ENCODE measurements at regions not wholly inside any gene's neighbourhood (a gene's known extent, or its start where the extent isn't known, plus 50 kb on each side); places are given as distances from the start of the nearest gene placed in this dataset.

DNA sequence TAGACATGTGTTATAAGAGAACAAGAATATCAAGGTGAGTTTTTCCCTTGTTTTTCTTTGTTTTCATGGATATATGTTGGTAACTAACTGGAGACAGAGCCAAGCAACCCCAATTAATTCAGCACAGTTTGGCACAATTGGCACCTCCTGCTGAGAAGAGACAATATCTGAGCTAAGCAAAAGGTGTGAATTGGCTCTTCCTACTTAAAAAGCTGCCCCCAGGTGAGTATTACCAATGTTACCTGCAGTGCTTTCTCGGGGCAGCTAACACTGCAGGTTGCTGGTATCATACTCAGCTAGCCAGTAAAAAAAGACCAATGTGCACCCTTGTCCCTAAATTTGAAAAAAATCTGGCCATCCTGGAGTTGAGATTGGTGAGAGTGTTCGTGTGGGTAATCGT lies 871.2 kb upstream of the TENM3 start:
- TF ChIP-seq, protein P1, sequence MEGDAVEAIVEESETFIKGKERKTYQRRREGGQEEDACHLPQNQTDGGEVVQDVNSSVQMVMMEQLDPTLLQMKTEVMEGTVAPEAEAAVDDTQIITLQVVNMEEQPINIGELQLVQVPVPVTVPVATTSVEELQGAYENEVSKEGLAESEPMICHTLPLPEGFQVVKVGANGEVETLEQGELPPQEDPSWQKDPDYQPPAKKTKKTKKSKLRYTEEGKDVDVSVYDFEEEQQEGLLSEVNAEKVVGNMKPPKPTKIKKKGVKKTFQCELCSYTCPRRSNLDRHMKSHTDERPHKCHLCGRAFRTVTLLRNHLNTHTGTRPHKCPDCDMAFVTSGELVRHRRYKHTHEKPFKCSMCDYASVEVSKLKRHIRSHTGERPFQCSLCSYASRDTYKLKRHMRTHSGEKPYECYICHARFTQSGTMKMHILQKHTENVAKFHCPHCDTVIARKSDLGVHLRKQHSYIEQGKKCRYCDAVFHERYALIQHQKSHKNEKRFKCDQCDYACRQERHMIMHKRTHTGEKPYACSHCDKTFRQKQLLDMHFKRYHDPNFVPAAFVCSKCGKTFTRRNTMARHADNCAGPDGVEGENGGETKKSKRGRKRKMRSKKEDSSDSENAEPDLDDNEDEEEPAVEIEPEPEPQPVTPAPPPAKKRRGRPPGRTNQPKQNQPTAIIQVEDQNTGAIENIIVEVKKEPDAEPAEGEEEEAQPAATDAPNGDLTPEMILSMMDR (IDR thresholded peaks at IDR 0.05; ENCODE audit: insufficient read depth, low read length) = no peak
- TF ChIP-seq POLR2AphosphoS5 (IDR thresholded peaks at IDR 0.05; ENCODE audit: low read depth) = no peak
- no peak for TF ChIP-seq GABPA (IDR thresholded peaks at IDR 0.05; ENCODE audit: low read depth)
- TF ChIP-seq, protein P2, sequence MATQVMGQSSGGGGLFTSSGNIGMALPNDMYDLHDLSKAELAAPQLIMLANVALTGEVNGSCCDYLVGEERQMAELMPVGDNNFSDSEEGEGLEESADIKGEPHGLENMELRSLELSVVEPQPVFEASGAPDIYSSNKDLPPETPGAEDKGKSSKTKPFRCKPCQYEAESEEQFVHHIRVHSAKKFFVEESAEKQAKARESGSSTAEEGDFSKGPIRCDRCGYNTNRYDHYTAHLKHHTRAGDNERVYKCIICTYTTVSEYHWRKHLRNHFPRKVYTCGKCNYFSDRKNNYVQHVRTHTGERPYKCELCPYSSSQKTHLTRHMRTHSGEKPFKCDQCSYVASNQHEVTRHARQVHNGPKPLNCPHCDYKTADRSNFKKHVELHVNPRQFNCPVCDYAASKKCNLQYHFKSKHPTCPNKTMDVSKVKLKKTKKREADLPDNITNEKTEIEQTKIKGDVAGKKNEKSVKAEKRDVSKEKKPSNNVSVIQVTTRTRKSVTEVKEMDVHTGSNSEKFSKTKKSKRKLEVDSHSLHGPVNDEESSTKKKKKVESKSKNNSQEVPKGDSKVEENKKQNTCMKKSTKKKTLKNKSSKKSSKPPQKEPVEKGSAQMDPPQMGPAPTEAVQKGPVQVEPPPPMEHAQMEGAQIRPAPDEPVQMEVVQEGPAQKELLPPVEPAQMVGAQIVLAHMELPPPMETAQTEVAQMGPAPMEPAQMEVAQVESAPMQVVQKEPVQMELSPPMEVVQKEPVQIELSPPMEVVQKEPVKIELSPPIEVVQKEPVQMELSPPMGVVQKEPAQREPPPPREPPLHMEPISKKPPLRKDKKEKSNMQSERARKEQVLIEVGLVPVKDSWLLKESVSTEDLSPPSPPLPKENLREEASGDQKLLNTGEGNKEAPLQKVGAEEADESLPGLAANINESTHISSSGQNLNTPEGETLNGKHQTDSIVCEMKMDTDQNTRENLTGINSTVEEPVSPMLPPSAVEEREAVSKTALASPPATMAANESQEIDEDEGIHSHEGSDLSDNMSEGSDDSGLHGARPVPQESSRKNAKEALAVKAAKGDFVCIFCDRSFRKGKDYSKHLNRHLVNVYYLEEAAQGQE (IDR thresholded peaks at IDR 0.05; ENCODE audit: insufficient replicate concordance, low read depth) = no peak
- TF ChIP-seq SPI1 (IDR thresholded peaks at IDR 0.05; ENCODE audit: borderline replicate concordance, low read depth) = no peak
- no peak for DNase-seq (ENCODE audit: low read depth in 1 of 2, low spot score in 1 of 2)
- Histone ChIP-seq H3K4me3 (replicated peaks; ENCODE audit: insufficient read depth, low read length) (no peak overlapping the region), H3K27me3 (ENCODE audit: insufficient read depth, poor library complexity, severe bottlenecking) (no peaks in the 10 kb centered on the region), H3K27ac (replicated peaks) (no peak overlapping the region)

DNA sequence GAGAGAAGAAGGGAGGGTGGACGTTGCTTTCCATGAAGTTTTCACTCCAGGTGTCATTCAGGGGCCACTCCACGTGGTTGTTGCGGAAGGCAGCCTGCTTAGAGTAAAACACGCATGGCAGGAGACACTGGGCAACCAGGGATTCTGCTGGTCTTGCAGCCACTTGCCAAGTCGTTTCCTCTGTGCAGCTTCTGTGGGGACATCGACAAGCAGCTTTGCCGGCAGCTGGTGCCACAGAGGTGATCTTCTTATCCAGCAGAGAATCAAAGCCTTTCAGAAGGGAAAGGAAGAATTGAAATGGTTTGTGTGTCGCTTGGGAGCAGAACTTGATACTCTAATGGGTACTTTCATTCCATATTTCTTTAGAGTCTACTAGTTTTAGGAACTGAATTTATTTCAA lies 867.1 kb upstream of the TENM3 start:
- TF ChIP-seq, protein P2 (IDR thresholded peaks at IDR 0.05; ENCODE audit: insufficient replicate concordance, low read depth) = no peak
- TF ChIP-seq GABPA (IDR thresholded peaks at IDR 0.05; ENCODE audit: low read depth) = no peak
- no peak for TF ChIP-seq SPI1 (IDR thresholded peaks at IDR 0.05; ENCODE audit: borderline replicate concordance, low read depth)
- TF ChIP-seq, protein P1 (IDR thresholded peaks at IDR 0.05; ENCODE audit: insufficient read depth, low read length) = no peak
- no peak for TF ChIP-seq POLR2AphosphoS5 (IDR thresholded peaks at IDR 0.05; ENCODE audit: low read depth)
- no peak overlapping the region for H3K27ac ChIP-seq (replicated peaks)
- H3K4me3 ChIP-seq (replicated peaks; ENCODE audit: insufficient read depth, low read length) = no peak overlapping the region
- no peak for DNase-seq (ENCODE audit: low read depth in 1 of 2, low spot score in 1 of 2)
- H3K27me3 ChIP-seq (ENCODE audit: insufficient read depth, poor library complexity, severe bottlenecking) = no peaks in the 10 kb centered on the region

DNA sequence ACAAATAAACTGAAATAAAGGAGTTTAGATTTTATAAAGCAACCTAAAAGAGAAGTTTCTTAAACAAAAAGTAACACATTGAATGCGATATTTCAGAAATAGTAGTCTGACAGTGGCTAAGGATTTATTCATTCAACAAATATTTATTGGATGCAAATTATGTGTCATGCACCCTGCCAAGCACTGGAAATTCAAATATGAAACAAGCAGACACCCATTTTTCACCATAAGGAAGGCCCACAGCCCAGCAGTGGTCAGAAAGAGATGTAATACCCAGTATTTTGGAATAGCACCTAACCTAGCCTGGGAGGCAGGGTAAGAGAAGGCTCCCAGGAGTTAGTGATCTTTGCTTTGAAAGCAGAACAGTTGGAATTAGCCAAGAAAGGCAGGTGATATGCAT lies 855.1 kb upstream of the TENM3 start:
- Histone ChIP-seq H3K27me3 (ENCODE audit: insufficient read depth, poor library complexity, severe bottlenecking) (no peaks in the 10 kb centered on the region), H3K4me3 (replicated peaks; ENCODE audit: insufficient read depth, low read length) (no peak overlapping the region), H3K27ac (replicated peaks) (no peak overlapping the region)
- DNase-seq (ENCODE audit: low read depth in 1 of 2, low spot score in 1 of 2) = no peak
- TF ChIP-seq, protein P2 (IDR thresholded peaks at IDR 0.05; ENCODE audit: insufficient replicate concordance, low read depth) = no peak
- TF ChIP-seq POLR2AphosphoS5 (IDR thresholded peaks at IDR 0.05; ENCODE audit: low read depth) = no peak
- no peak for TF ChIP-seq SPI1 (IDR thresholded peaks at IDR 0.05; ENCODE audit: borderline replicate concordance, low read depth)
- TF ChIP-seq, protein P1 (IDR thresholded peaks at IDR 0.05; ENCODE audit: insufficient read depth, low read length) = no peak
- TF ChIP-seq GABPA (IDR thresholded peaks at IDR 0.05; ENCODE audit: low read depth) = no peak

All from HL-60 (cell line).